B cell (primary cell): ENCODE measurements at regions not wholly inside any gene's neighbourhood (a gene's known extent, or its start where the extent isn't known, plus 50 kb on each side); places are given as distances from the start of the nearest gene placed in this dataset.

Source experiments
- ATAC-seq: fragments of 200-7000 bp; cut with Tn5 transposase; one replicate; pipeline ENCODE4 v1.10.0; 2021; ENCODE audit warnings: low read depth, mild to moderate bottlenecking, moderate number of reproducible peaks, moderate library complexity
- CTCF ChIA-PET: fragments of 350-600 bp; sonication (Branson Sonifier 250); formaldehyde crosslinking; loops from one replicate; lab custom pipeline; 2021; ENCODE audit warnings: antibody characterized with exemption, inconsistent platforms; lab: Charles Lee
- POLR2A ChIA-PET: fragments of 350-600 bp; sonication (Branson Sonifier 250); formaldehyde crosslinking; loops from one replicate; lab custom pipeline; 2021; ENCODE audit warnings: antibody characterized with exemption; lab: Charles Lee
- DNase-seq: peaks from one replicate; pipeline ENCODE4 v3.0.0; 2013
- H2AFZ ChIP-seq: 2 replicates; pipeline ENCODE4 v1.6.1; 2012; ENCODE audit warnings: mild to moderate bottlenecking, low read depth, low read length; ENCODE audit not compliant: insufficient read depth, poor library complexity, severe bottlenecking
- H3K27ac ChIP-seq, 2 donors: 1 replicate in 1 of 2; 2 replicates in 1 of 2; pipeline ENCODE4 v1.5.1; 2012 to 2013; ENCODE audit warnings: low read length in 2 of 2, mild to moderate bottlenecking in 2 of 2, moderate library complexity in 1 of 2
- H3K27me3 ChIP-seq, 4 experiments: fragments of 200-600 bp in 1 of 4; sonication (generic) in 1 of 4; replicated peaks in 1 of 4; 1 replicate in 2 of 4; 2 replicates in 2 of 4; pipeline versions ENCODE4 v1.6.1 to v1.7.0; 2013 to 2016; ENCODE audit warnings: low read length in 3 of 4, mild to moderate bottlenecking in 2 of 4, mixed read lengths in 1 of 4, moderate library complexity in 1 of 4; ENCODE audit not compliant: insufficient read depth in 4 of 4, control insufficient read depth in 3 of 4; ENCODE audit errors: control extremely low read depth in 1 of 4
- H3K36me3 ChIP-seq, 2 experiments: replicated peaks in 1 of 2; 1 replicate in 1 of 2; 2 replicates in 1 of 2; pipeline versions ENCODE4 v1.6.1 to v1.7.1; 2013; ENCODE audit warnings: low read length in 1 of 2; ENCODE audit not compliant: insufficient read depth in 2 of 2, control insufficient read depth in 1 of 2; ENCODE audit errors: control extremely low read depth in 1 of 2, extremely low read depth in 1 of 2
- H3K4me1 ChIP-seq, 2 donors: fragments of 200-600 bp in 1 of 2; sonication (generic) in 1 of 2; 1 replicate in 1 of 2; 2 replicates in 1 of 2; pipeline versions ENCODE4 v1.5.1 to v1.6.1; 2013 to 2017; ENCODE audit warnings: low read length in 2 of 2; ENCODE audit not compliant: control insufficient read depth in 2 of 2, insufficient read depth in 2 of 2
- H3K4me2 ChIP-seq: replicated peaks from 2 replicates; pipeline ENCODE3; 2012; ENCODE audit warnings: mild to moderate bottlenecking, low read depth, low read length; ENCODE audit not compliant: poor library complexity, severe bottlenecking
- H3K4me3 ChIP-seq, 5 experiments: fragments of 200-600 bp in 1 of 5; sonication (generic) in 1 of 5; 1 replicate in 3 of 5; 2 replicates in 2 of 5; pipeline versions ENCODE4 v1.5.1 to v1.7.0; 2011 to 2016; ENCODE audit warnings: low read length in 4 of 5, mild to moderate bottlenecking in 4 of 5, low read depth in 2 of 5, control low read depth in 1 of 5, moderate library complexity in 1 of 5; ENCODE audit not compliant: insufficient read depth in 1 of 5; ENCODE audit errors: control extremely low read depth in 1 of 5, extremely low read depth in 1 of 5
- H3K79me2 ChIP-seq: fragments of 200-600 bp; sonication (generic); one replicate; pipeline ENCODE4 v1.6.0; 2016; ENCODE audit warnings: low read length; ENCODE audit not compliant: control insufficient read depth, insufficient read depth
- H3K9ac ChIP-seq: fragments of 200-600 bp; sonication (generic); 2 replicates; pipeline ENCODE4 v1.6.1; 2017; ENCODE audit warnings: mild to moderate bottlenecking, low read length, moderate library complexity
- H3K9me3 ChIP-seq, 3 donors: one replicate each; pipeline versions ENCODE4 v1.6.1 to v1.7.1; 2013; ENCODE audit warnings: low read length in 2 of 3; ENCODE audit not compliant: control insufficient read depth in 2 of 3, insufficient read depth in 1 of 3; ENCODE audit errors: control extremely low read depth in 1 of 3
- H4K20me1 ChIP-seq: 2 replicates; pipeline ENCODE4 v1.6.0; 2012; ENCODE audit warnings: mild to moderate bottlenecking, low read length; ENCODE audit not compliant: insufficient read depth, control insufficient read depth, poor library complexity, severe bottlenecking
- H3K27ac Mint-ChIP-seq: one replicate; pipeline ENCODE4 v1.8.0; 2021; ENCODE audit warnings: mixed read lengths
- H3K27me3 Mint-ChIP-seq: one replicate; pipeline ENCODE4 v1.8.0; 2021; ENCODE audit warnings: mixed read lengths
- H3K4me1 Mint-ChIP-seq: one replicate; pipeline ENCODE4 v1.8.0; 2021; ENCODE audit warnings: mixed read lengths
- H3K4me3 Mint-ChIP-seq: one replicate; pipeline ENCODE4 v1.8.0; 2021; ENCODE audit warnings: mixed read lengths
- H3K9me3 Mint-ChIP-seq: one replicate; pipeline ENCODE4 v1.8.0; 2022; ENCODE audit warnings: mixed read lengths; ENCODE audit not compliant: insufficient read depth
- CTCF ChIP-seq: fragments of 200-600 bp; IDR thresholded peaks from one replicate; pipeline ENCODE4 v1.8.0; 2022; ENCODE audit warnings: antibody characterized with exemption, mild to moderate bottlenecking
- EZH2 ChIP-seq: IDR thresholded peaks from 2 replicates; pipeline ENCODE4 v1.6.1; 2012; ENCODE audit warnings: borderline replicate concordance, low read depth, mild to moderate bottlenecking, moderate library complexity, low read length; ENCODE audit not compliant: insufficient read depth, poor library complexity, severe bottlenecking
- WGBS: methylation state at CpG from one replicate; pipeline ENCODE4 v1.1.5; 2013; ENCODE audit warnings: missing lambda C conversion rate; ENCODE audit not compliant: insufficient coverage; 5-methylcytosine and 5-hydroxymethylcytosine counted together
- intact Hi-C: fragments of 100-400 bp; cut with micrococcal nuclease; formaldehyde crosslinking; loops from one replicate; pipeline ENCODE4 v1.10.0; 2022

DNA sequence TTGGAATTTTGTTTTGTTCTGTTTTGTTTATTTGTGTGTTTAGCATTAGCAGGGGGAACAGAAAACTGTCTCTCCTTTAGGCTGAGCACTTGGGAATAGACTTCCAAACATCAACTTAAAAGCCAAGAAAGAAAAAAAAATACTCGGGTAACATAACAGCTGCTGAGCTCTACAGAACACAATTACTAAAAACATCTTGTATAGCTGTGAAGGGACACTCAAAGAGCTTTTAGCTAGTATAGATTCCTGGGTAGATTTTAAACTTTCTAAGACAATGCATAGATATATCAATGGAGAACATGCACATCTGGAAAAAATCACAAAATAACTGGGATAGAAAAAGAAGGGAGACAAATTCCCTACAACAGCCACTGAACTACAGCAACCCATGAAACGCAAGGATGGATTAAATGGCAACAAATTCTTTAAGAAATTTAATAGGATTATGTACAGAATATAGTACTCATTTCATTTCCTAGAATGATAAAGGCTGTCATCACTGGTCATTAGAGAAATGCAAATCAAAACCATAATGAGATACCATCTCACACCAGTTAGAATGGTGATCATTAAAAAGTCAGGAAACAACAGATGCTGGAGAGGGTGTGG lies 174.3 kb upstream of the KRR1 start:
- TF ChIP-seq EZH2 = no peak
- no peak for TF ChIP-seq CTCF
- CTCF ChIA-PET = no interaction called here
- Histone ChIP-seq H3K4me2 (no peak overlapping the region), H3K9me3 (no peaks in the 10 kb centered on the region), H2AFZ (no peak overlapping the region), H3K4me1 (no peaks in the 10 kb centered on the region), H3K4me3 (no peak overlapping the region), H3K9ac (no peak overlapping the region), H3K36me3 (no peaks in the 10 kb centered on the region), H4K20me1 (no peaks in the 10 kb centered on the region), H3K79me2 (no peaks in the 10 kb centered on the region), H3K27ac (no peak overlapping the region), H3K27me3 (no peaks in the 10 kb centered on the region)
- Mint-ChIP-seq H3K27me3 (peaks cover 3% of the 10 kb centered on the region), H3K9me3 (peaks cover 2% of the 10 kb centered on the region), H3K4me3 (no peak overlapping the region), H3K4me1 (no peaks in the 10 kb centered on the region), H3K27ac (no peak overlapping the region)
- POLR2A ChIA-PET = no interaction called here
- intact Hi-C loops = no loop called here
- WGBS = no CpG with 5 or more reads among the region's 2 CpGs
- DNase-seq (no peak), ATAC-seq (no peak)

DNA sequence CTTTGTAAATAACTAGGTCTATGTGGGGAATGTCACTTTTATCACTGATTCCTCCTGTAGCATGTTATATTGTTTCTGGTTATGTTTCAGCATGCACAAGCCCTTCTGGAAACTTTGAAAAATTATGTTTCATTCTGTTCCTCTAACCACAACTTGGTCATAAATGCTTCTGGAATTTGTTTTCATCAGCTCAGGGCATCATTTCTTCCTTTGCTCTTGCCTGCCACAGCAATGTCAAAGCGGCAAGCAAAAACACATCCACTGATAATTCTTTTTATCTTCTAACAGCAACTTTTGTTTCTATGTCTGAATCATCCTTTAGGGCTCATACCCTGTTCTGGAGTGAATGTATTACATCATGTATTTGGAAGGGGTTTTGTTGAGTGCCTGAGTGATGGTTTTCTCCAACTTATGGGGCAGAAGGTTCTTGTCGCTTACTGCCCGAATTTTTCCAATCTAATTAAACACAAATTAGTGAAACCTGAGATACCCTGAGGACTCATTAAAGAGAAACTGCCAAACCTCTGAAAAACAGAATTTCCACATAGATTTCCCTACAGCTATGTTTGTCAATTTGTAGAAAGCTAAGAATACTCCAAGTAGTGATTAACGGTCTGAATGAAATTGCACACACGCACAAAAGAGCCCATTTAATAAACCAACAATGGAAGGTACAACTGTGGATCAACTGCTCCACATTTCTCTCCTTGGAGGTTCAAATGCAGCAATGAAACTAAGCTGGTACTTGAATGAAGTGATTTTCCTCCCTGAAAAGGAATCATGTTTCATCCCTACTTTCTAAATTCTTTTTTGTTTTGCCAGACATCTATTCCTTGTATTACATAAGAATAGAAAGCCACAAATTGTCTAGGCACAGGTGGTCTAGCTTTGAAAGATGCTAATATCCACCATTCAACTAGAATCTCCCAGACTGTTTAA lies 173.5 kb upstream of the KRR1 start:
- ATAC-seq (no peak), DNase-seq (no peak)
- WGBS = no CpG with 5 or more reads among the region's 5 CpGs
- no peak for TF ChIP-seq CTCF
- no peak for TF ChIP-seq EZH2
- CTCF ChIA-PET = no interaction called here
- no peak overlapping the region for H3K4me3 Mint-ChIP-seq
- Histone ChIP-seq H3K9ac (no peak overlapping the region), H4K20me1 (no peaks in the 10 kb centered on the region), H3K79me2 (no peaks in the 10 kb centered on the region), H3K27ac (no peak overlapping the region), H3K4me3 (no peak overlapping the region), H3K4me2 (no peak overlapping the region), H3K27me3 (no peaks in the 10 kb centered on the region), H2AFZ (no peak overlapping the region), H3K9me3 (no peaks in the 10 kb centered on the region), H3K4me1 (no peaks in the 10 kb centered on the region), H3K36me3 (no peaks in the 10 kb centered on the region)
- intact Hi-C loops = no loop called here
- POLR2A ChIA-PET = no interaction called here
- H3K9me3 Mint-ChIP-seq = peaks cover 2% of the 10 kb centered on the region
- no peaks in the 10 kb centered on the region for H3K4me1 Mint-ChIP-seq
- H3K27me3 Mint-ChIP-seq = peaks cover 1% of the 10 kb centered on the region
- H3K27ac Mint-ChIP-seq = no peak overlapping the region
